ENCODE measurements at regions not wholly inside any gene's neighbourhood (a gene's known extent, or its start where the extent isn't known, plus 50 kb on each side); places are given as distances from the start of the nearest gene placed in this dataset.

DNA sequence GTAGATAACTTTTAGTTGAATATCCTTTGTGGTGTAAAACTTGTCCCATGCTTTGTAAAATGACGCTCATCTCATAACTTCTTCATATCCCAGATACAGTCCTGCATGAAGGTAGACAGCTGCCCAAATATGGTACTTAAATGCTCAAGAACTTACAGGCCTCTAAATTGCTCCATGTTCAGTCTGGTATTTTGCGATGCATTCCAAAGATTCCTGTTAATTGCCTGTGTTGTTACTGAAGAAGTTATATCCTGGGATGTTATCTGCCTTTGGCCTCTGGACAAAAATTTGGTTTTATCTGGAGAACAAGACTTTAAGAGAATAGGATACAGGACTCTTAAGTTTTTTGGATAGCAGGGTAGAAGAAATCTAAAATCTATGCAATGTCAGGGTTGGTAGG, 473.0 kb downstream of the PCNX1 start:
- H3K4me1 Mint-ChIP-seq = peaks cover 42% of the 10 kb centered on the region
- no peak for TF ChIP-seq ZNF396 (CRISPR knock-in tag; IDR thresholded peaks at IDR 0.05; ENCODE audit: borderline replicate concordance)
- no peak for TF ChIP-seq NR2C2 (CRISPR knock-in tag; IDR thresholded peaks at IDR 0.05)
- TF ChIP-seq, protein P1, sequence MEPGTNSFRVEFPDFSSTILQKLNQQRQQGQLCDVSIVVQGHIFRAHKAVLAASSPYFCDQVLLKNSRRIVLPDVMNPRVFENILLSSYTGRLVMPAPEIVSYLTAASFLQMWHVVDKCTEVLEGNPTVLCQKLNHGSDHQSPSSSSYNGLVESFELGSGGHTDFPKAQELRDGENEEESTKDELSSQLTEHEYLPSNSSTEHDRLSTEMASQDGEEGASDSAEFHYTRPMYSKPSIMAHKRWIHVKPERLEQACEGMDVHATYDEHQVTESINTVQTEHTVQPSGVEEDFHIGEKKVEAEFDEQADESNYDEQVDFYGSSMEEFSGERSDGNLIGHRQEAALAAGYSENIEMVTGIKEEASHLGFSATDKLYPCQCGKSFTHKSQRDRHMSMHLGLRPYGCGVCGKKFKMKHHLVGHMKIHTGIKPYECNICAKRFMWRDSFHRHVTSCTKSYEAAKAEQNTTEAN (CRISPR knock-in tag; IDR thresholded peaks at IDR 0.05) = no peak
- TF ChIP-seq ESRRA (CRISPR knock-in tag; IDR thresholded peaks at IDR 0.05; ENCODE audit: borderline replicate concordance) = no peak
- no peak for TF ChIP-seq FOXJ3 (CRISPR knock-in tag; IDR thresholded peaks at IDR 0.05; ENCODE audit: borderline replicate concordance)
- no peak for TF ChIP-seq EMX1 (CRISPR knock-in tag; IDR thresholded peaks at IDR 0.05)
- TF ChIP-seq MYBL2 (CRISPR knock-in tag; IDR thresholded peaks at IDR 0.05) = no peak
- TF ChIP-seq JAZF1 (CRISPR knock-in tag; IDR thresholded peaks at IDR 0.05) = no peak
- no peak for TF ChIP-seq TCF7 (CRISPR knock-in tag; IDR thresholded peaks at IDR 0.05; ENCODE audit: low read depth)
- no peak for TF ChIP-seq ETV6 (CRISPR knock-in tag; IDR thresholded peaks at IDR 0.05)
- TF ChIP-seq ZBTB21 (CRISPR knock-in tag; IDR thresholded peaks at IDR 0.05; ENCODE audit: borderline replicate concordance) = no peak
- no peak for TF ChIP-seq IRF2 (CRISPR knock-in tag; IDR thresholded peaks at IDR 0.05; ENCODE audit: borderline replicate concordance, low read depth)
- TF ChIP-seq, protein P2, sequence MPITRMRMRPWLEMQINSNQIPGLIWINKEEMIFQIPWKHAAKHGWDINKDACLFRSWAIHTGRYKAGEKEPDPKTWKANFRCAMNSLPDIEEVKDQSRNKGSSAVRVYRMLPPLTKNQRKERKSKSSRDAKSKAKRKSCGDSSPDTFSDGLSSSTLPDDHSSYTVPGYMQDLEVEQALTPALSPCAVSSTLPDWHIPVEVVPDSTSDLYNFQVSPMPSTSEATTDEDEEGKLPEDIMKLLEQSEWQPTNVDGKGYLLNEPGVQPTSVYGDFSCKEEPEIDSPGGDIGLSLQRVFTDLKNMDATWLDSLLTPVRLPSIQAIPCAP (CRISPR knock-in tag; IDR thresholded peaks at IDR 0.05) = no peak
- TF ChIP-seq ATF1 (CRISPR knock-in tag; IDR thresholded peaks at IDR 0.05) = no peak
- TF ChIP-seq, protein P3, sequence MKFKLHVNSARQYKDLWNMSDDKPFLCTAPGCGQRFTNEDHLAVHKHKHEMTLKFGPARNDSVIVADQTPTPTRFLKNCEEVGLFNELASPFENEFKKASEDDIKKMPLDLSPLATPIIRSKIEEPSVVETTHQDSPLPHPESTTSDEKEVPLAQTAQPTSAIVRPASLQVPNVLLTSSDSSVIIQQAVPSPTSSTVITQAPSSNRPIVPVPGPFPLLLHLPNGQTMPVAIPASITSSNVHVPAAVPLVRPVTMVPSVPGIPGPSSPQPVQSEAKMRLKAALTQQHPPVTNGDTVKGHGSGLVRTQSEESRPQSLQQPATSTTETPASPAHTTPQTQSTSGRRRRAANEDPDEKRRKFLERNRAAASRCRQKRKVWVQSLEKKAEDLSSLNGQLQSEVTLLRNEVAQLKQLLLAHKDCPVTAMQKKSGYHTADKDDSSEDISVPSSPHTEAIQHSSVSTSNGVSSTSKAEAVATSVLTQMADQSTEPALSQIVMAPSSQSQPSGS (CRISPR knock-in tag; IDR thresholded peaks at IDR 0.05; ENCODE audit: borderline replicate concordance, low read depth) = no peak
- H3K36me3 Mint-ChIP-seq = peaks cover 37% of the 10 kb centered on the region
- no peak for ATAC-seq
- peak overlapping the region; percentile 71 for H3K27ac Mint-ChIP-seq
- ChIA-PET POLR2A (no interaction called here), CTCF (no interaction called here)
- DNase-seq (ENCODE audit: low spot score) = no peak
- H3K4me3 Mint-ChIP-seq = no peak overlapping the region
- peaks cover 5% of the 10 kb centered on the region; the same call in 1 of the 2 replicates for H3K27me3 Mint-ChIP-seq (ENCODE audit: low read depth)
- peaks cover 33% of the 10 kb centered on the region for H3K9me3 Mint-ChIP-seq

DNA sequence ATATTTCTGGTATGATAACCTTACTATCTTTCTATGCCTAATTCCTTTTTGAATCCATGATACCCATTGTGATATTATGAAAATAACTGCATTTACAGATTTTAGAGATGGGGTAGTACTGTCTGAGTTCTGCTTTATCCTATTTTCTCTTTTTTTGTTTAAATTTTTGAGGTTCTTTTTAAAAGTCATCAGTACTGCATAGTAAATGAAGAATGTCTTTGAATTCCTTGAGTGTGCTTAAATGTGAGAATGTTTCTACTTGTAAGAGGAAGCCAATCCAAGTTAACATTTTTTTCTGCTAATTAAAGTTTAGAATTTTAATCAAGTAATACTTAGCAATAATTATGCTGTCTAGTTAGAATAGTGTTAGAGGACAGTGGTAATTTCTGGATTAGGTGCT, 474.6 kb downstream of the PCNX1 start:
- H3K27me3 Mint-ChIP-seq (ENCODE audit: low read depth) = peaks cover 5% of the 10 kb centered on the region; the same call in 1 of the 2 replicates
- TF ChIP-seq, protein P4, sequence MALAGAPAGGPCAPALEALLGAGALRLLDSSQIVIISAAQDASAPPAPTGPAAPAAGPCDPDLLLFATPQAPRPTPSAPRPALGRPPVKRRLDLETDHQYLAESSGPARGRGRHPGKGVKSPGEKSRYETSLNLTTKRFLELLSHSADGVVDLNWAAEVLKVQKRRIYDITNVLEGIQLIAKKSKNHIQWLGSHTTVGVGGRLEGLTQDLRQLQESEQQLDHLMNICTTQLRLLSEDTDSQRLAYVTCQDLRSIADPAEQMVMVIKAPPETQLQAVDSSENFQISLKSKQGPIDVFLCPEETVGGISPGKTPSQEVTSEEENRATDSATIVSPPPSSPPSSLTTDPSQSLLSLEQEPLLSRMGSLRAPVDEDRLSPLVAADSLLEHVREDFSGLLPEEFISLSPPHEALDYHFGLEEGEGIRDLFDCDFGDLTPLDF (CRISPR knock-in tag; IDR thresholded peaks at IDR 0.05) = no peak
- TF ChIP-seq NFATC4 (CRISPR knock-in tag; IDR thresholded peaks at IDR 0.05) = no peak
- peaks cover 18% of the 10 kb centered on the region for H3K9me3 Mint-ChIP-seq
- 0 out of 2 replicates have a peak overlapping the region, but pooled peaks have one; percentile 20 for H3K27ac Mint-ChIP-seq
- POLR2A ChIA-PET = no interaction called here
- H3K4me3 Mint-ChIP-seq = no peak overlapping the region
- DNase-seq (ENCODE audit: low spot score) = no peak
- CTCF ChIA-PET = no interaction called here
- peaks cover 22% of the 10 kb centered on the region for H3K36me3 Mint-ChIP-seq
- no peak for ATAC-seq
- peaks cover 42% of the 10 kb centered on the region for H3K4me1 Mint-ChIP-seq

DNA sequence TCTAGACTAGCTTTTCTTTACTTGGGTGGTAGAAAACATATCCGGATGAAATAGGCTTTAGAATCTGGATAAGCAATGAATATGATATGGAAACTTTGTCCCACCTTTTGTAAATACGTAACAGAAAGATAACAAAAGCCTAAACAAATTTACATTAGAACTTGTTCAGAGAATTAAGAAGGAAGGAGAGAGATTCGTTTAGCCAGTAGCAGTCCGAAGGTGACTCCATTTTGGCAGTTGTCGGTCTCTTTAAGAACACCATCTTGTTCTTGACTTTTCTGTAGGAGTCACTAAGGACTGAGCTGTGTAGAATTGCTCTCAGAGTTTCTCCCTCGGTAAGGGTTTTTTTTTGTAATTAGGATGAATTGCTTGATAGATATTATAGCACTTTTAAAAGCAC, 475.1 kb downstream of the PCNX1 start:
- no peak overlapping the region for H3K4me3 Mint-ChIP-seq
- ATAC-seq = no peak
- H3K27me3 Mint-ChIP-seq (ENCODE audit: low read depth) = peaks cover 5% of the 10 kb centered on the region; the same call in 1 of the 2 replicates
- peaks cover 17% of the 10 kb centered on the region for H3K9me3 Mint-ChIP-seq
- POLR2A ChIA-PET = no interaction called here
- H3K36me3 Mint-ChIP-seq = peaks cover 20% of the 10 kb centered on the region
- DNase-seq (ENCODE audit: low spot score) = no peak
- CTCF ChIA-PET = no interaction called here
- H3K27ac Mint-ChIP-seq = no peak overlapping the region; the same call in 1 of the 2 replicates
- H3K4me1 Mint-ChIP-seq = peaks cover 42% of the 10 kb centered on the region
- TF ChIP-seq, protein P5, sequence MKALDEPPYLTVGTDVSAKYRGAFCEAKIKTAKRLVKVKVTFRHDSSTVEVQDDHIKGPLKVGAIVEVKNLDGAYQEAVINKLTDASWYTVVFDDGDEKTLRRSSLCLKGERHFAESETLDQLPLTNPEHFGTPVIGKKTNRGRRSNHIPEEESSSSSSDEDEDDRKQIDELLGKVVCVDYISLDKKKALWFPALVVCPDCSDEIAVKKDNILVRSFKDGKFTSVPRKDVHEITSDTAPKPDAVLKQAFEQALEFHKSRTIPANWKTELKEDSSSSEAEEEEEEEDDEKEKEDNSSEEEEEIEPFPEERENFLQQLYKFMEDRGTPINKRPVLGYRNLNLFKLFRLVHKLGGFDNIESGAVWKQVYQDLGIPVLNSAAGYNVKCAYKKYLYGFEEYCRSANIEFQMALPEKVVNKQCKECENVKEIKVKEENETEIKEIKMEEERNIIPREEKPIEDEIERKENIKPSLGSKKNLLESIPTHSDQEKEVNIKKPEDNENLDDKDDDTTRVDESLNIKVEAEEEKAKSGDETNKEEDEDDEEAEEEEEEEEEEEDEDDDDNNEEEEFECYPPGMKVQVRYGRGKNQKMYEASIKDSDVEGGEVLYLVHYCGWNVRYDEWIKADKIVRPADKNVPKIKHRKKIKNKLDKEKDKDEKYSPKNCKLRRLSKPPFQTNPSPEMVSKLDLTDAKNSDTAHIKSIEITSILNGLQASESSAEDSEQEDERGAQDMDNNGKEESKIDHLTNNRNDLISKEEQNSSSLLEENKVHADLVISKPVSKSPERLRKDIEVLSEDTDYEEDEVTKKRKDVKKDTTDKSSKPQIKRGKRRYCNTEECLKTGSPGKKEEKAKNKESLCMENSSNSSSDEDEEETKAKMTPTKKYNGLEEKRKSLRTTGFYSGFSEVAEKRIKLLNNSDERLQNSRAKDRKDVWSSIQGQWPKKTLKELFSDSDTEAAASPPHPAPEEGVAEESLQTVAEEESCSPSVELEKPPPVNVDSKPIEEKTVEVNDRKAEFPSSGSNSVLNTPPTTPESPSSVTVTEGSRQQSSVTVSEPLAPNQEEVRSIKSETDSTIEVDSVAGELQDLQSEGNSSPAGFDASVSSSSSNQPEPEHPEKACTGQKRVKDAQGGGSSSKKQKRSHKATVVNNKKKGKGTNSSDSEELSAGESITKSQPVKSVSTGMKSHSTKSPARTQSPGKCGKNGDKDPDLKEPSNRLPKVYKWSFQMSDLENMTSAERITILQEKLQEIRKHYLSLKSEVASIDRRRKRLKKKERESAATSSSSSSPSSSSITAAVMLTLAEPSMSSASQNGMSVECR (CRISPR knock-in tag; IDR thresholded peaks at IDR 0.05; ENCODE audit: borderline replicate concordance) = no peak
- TF ChIP-seq SMAD4 (CRISPR knock-in tag; IDR thresholded peaks at IDR 0.05) (no peak), ZNF416 (CRISPR knock-in tag; IDR thresholded peaks at IDR 0.05) (no peak), OVOL2 (CRISPR knock-in tag; IDR thresholded peaks at IDR 0.05; ENCODE audit: borderline replicate concordance) (no peak), JAZF1 (CRISPR knock-in tag; IDR thresholded peaks at IDR 0.05) (no peak)
- TF ChIP-seq, protein P6, sequence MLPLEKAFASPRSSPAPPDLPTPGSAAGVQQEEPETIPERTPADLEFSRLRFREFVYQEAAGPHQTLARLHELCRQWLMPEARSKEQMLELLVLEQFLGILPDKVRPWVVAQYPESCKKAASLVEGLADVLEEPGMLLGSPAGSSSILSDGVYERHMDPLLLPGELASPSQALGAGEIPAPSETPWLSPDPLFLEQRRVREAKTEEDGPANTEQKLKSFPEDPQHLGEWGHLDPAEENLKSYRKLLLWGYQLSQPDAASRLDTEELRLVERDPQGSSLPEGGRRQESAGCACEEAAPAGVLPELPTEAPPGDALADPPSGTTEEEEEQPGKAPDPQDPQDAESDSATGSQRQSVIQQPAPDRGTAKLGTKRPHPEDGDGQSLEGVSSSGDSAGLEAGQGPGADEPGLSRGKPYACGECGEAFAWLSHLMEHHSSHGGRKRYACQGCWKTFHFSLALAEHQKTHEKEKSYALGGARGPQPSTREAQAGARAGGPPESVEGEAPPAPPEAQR (CRISPR knock-in tag; IDR thresholded peaks at IDR 0.05) = no peak
- TF ChIP-seq, protein P7, sequence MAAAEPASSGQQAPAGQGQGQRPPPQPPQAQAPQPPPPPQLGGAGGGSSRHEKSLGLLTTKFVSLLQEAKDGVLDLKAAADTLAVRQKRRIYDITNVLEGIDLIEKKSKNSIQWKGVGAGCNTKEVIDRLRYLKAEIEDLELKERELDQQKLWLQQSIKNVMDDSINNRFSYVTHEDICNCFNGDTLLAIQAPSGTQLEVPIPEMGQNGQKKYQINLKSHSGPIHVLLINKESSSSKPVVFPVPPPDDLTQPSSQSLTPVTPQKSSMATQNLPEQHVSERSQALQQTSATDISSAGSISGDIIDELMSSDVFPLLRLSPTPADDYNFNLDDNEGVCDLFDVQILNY (CRISPR knock-in tag; IDR thresholded peaks at IDR 0.05) = no peak

Data from WTC11 (cell line).